ENCODE measurements at regions not wholly inside any gene's neighbourhood (a gene's known extent, or its start where the extent isn't known, plus 50 kb on each side); places are given as distances from the start of the nearest gene placed in this dataset.
"Not testable (repeated sequence)": the region's sequence is repeated elsewhere in the genome, so short reads cannot be mapped to it uniquely, and the experiment has no call there.

GRCh38 chr20:22529150-22530019, 55.0 kb downstream of the FOXA2 start:
- Histone ChIP-seq H3K4me1 (ENCODE audit: control insufficient read depth, insufficient read depth, low read length) (no peaks in the 10 kb centered on the region), H3K27ac (ENCODE audit: insufficient read depth, low read depth, low read length, poor library complexity, severe bottlenecking) (no peak overlapping the region), H3K9me3 (ENCODE audit: control insufficient read depth, low read length) (no peaks in the 10 kb centered on the region), H3K4me3 (ENCODE audit: insufficient read depth, low read depth, low read length) (no peak overlapping the region), H3K27me3 (ENCODE audit: control insufficient read depth, insufficient read depth, low read length, poor library complexity, severe bottlenecking) (no peaks in the 10 kb centered on the region), H3K36me3 (ENCODE audit: control insufficient read depth, insufficient read depth, low read length) (no peaks in the 10 kb centered on the region)
- WGBS, 2 experiments = 77 to 79% methylated on average over 13 of the region's 13 CpGs

- H3K4me1 ChIP-seq (ENCODE audit: control insufficient read depth, insufficient read depth, low read length) = no peaks in the 10 kb centered on the region
- no peak overlapping the region for H3K4me3 ChIP-seq (ENCODE audit: insufficient read depth, low read depth, low read length)
- no peaks in the 10 kb centered on the region for H3K27me3 ChIP-seq (ENCODE audit: control insufficient read depth, insufficient read depth, low read length, poor library complexity, severe bottlenecking)
- H3K36me3 ChIP-seq (ENCODE audit: control insufficient read depth, insufficient read depth, low read length) = no peaks in the 10 kb centered on the region
- 90 to 94% methylated on average over 3 of the region's 3 CpGs for WGBS, 2 experiments
- H3K9me3 ChIP-seq (ENCODE audit: control insufficient read depth, low read length) = no peaks in the 10 kb centered on the region
- H3K27ac ChIP-seq (ENCODE audit: insufficient read depth, low read depth, low read length, poor library complexity, severe bottlenecking) = no peak overlapping the region
These were observed 57.8 kb downstream of the FOXA2 start for GRCh38 chr20:22526512-22527012.

GRCh38 chr20:22525821-22526220, 58.6 kb downstream of the FOXA2 start:
- no peak overlapping the region for H3K27ac ChIP-seq (ENCODE audit: insufficient read depth, low read depth, low read length, poor library complexity, severe bottlenecking)
- no peak overlapping the region for H3K4me3 ChIP-seq (ENCODE audit: insufficient read depth, low read depth, low read length)
- H3K36me3 ChIP-seq (ENCODE audit: control insufficient read depth, insufficient read depth, low read length) = no peaks in the 10 kb centered on the region
- H3K27me3 ChIP-seq (ENCODE audit: control insufficient read depth, insufficient read depth, low read length, poor library complexity, severe bottlenecking) = no peaks in the 10 kb centered on the region
- 94% methylated on average over 7 of the region's 7 CpGs for WGBS, 2 experiments
- no peaks in the 10 kb centered on the region for H3K9me3 ChIP-seq (ENCODE audit: control insufficient read depth, low read length)
- no peaks in the 10 kb centered on the region for H3K4me1 ChIP-seq (ENCODE audit: control insufficient read depth, insufficient read depth, low read length)

GRCh38 chr20:22525069-22525820, 59.1 kb downstream of the FOXA2 start:
- H3K4me1 ChIP-seq (ENCODE audit: control insufficient read depth, insufficient read depth, low read length) = no peaks in the 10 kb centered on the region
- no peak overlapping the region for H3K4me3 ChIP-seq (ENCODE audit: insufficient read depth, low read depth, low read length)
- H3K9me3 ChIP-seq (ENCODE audit: control insufficient read depth, low read length) = no peaks in the 10 kb centered on the region
- no peak overlapping the region for H3K27ac ChIP-seq (ENCODE audit: insufficient read depth, low read depth, low read length, poor library complexity, severe bottlenecking)
- H3K36me3 ChIP-seq (ENCODE audit: control insufficient read depth, insufficient read depth, low read length) = no peaks in the 10 kb centered on the region
- no peaks in the 10 kb centered on the region for H3K27me3 ChIP-seq (ENCODE audit: control insufficient read depth, insufficient read depth, low read length, poor library complexity, severe bottlenecking)
- 91 to 93% methylated on average over 4 of the region's 4 CpGs for WGBS, 2 experiments

GRCh38 chr20:22524393-22525015, 59.9 kb downstream of the FOXA2 start:
- 80 to 93% methylated on average over 5 to 6 of the region's 6 CpGs for WGBS, 2 experiments
- no peak overlapping the region for H3K4me3 ChIP-seq (ENCODE audit: insufficient read depth, low read depth, low read length)
- H3K36me3 ChIP-seq (ENCODE audit: control insufficient read depth, insufficient read depth, low read length) = no peaks in the 10 kb centered on the region
- no peaks in the 10 kb centered on the region for H3K9me3 ChIP-seq (ENCODE audit: control insufficient read depth, low read length)
- no peak overlapping the region for H3K27ac ChIP-seq (ENCODE audit: insufficient read depth, low read depth, low read length, poor library complexity, severe bottlenecking)
- no peaks in the 10 kb centered on the region for H3K4me1 ChIP-seq (ENCODE audit: control insufficient read depth, insufficient read depth, low read length)
- no peaks in the 10 kb centered on the region for H3K27me3 ChIP-seq (ENCODE audit: control insufficient read depth, insufficient read depth, low read length, poor library complexity, severe bottlenecking)

- Histone ChIP-seq H3K27me3 (ENCODE audit: control insufficient read depth, insufficient read depth, low read length, poor library complexity, severe bottlenecking) (no peaks in the 10 kb centered on the region), H3K4me1 (ENCODE audit: control insufficient read depth, insufficient read depth, low read length) (no peaks in the 10 kb centered on the region), H3K4me3 (ENCODE audit: insufficient read depth, low read depth, low read length) (no peak overlapping the region), H3K9me3 (ENCODE audit: control insufficient read depth, low read length) (no peaks in the 10 kb centered on the region), H3K27ac (ENCODE audit: insufficient read depth, low read depth, low read length, poor library complexity, severe bottlenecking) (no peak overlapping the region), H3K36me3 (ENCODE audit: control insufficient read depth, insufficient read depth, low read length) (no peaks in the 10 kb centered on the region)
- 95 to 96% methylated on average over 15 of the region's 15 CpGs for WGBS, 2 experiments
These were observed 60.6 kb downstream of the FOXA2 start for GRCh38 chr20:22523499-22524392.

- Histone ChIP-seq H3K4me3 (ENCODE audit: insufficient read depth, low read depth, low read length) (no peak overlapping the region), H3K9me3 (ENCODE audit: control insufficient read depth, low read length) (no peaks in the 10 kb centered on the region), H3K27me3 (ENCODE audit: control insufficient read depth, insufficient read depth, low read length, poor library complexity, severe bottlenecking) (no peaks in the 10 kb centered on the region), H3K27ac (ENCODE audit: insufficient read depth, low read depth, low read length, poor library complexity, severe bottlenecking) (no peak overlapping the region), H3K4me1 (ENCODE audit: control insufficient read depth, insufficient read depth, low read length) (no peaks in the 10 kb centered on the region), H3K36me3 (ENCODE audit: control insufficient read depth, insufficient read depth, low read length) (no peaks in the 10 kb centered on the region)
- 94 to 95% methylated on average over 7 of the region's 7 CpGs for WGBS, 2 experiments
These were observed 61.3 kb downstream of the FOXA2 start for GRCh38 chr20:22523128-22523498.

- no peak overlapping the region for H3K27ac ChIP-seq (ENCODE audit: insufficient read depth, low read depth, low read length, poor library complexity, severe bottlenecking)
These were observed 61.7 kb downstream of the FOXA2 start for GRCh38 chr20:22522701-22523100.

GRCh38 chr20:22521940-22522339, 62.4 kb downstream of the FOXA2 start:
- WGBS, 2 experiments = 92 to 93% methylated on average over 12 of the region's 12 CpGs
- H3K4me3 ChIP-seq (ENCODE audit: insufficient read depth, low read depth, low read length); H3K27ac ChIP-seq (ENCODE audit: insufficient read depth, low read depth, low read length, poor library complexity, severe bottlenecking): not testable (repeated sequence)

More at GRCh38 chr20:22522701-22523100, 61.7 kb downstream of the FOXA2 start:
- H3K9me3 ChIP-seq (ENCODE audit: control insufficient read depth, low read length) = no peaks in the 10 kb centered on the region
- no peaks in the 10 kb centered on the region for H3K36me3 ChIP-seq (ENCODE audit: control insufficient read depth, insufficient read depth, low read length)
- no peaks in the 10 kb centered on the region for H3K4me1 ChIP-seq (ENCODE audit: control insufficient read depth, insufficient read depth, low read length)
- H3K4me3 ChIP-seq (ENCODE audit: insufficient read depth, low read depth, low read length) = no peak overlapping the region
- no peaks in the 10 kb centered on the region for H3K27me3 ChIP-seq (ENCODE audit: control insufficient read depth, insufficient read depth, low read length, poor library complexity, severe bottlenecking)
- WGBS, 2 experiments = 94 to 98% methylated on average over 3 of the region's 3 CpGs

More at GRCh38 chr20:22521940-22522339, 62.4 kb downstream of the FOXA2 start:
- not testable (repeated sequence) for H3K36me3 ChIP-seq (ENCODE audit: control insufficient read depth, insufficient read depth, low read length); H3K4me1 ChIP-seq (ENCODE audit: control insufficient read depth, insufficient read depth, low read length); H3K9me3 ChIP-seq (ENCODE audit: control insufficient read depth, low read length); H3K27me3 ChIP-seq (ENCODE audit: control insufficient read depth, insufficient read depth, low read length, poor library complexity, severe bottlenecking)

All from ectodermal cell (in vitro differentiated cells).